ENCODE measurements at regions not wholly inside any gene's neighbourhood (a gene's known extent, or its start where the extent isn't known, plus 50 kb on each side); places are given as distances from the start of the nearest gene placed in this dataset.
"Not testable (repeated sequence)": the region's sequence is repeated elsewhere in the genome, so short reads cannot be mapped to it uniquely, and the experiment has no call there.

DNA sequence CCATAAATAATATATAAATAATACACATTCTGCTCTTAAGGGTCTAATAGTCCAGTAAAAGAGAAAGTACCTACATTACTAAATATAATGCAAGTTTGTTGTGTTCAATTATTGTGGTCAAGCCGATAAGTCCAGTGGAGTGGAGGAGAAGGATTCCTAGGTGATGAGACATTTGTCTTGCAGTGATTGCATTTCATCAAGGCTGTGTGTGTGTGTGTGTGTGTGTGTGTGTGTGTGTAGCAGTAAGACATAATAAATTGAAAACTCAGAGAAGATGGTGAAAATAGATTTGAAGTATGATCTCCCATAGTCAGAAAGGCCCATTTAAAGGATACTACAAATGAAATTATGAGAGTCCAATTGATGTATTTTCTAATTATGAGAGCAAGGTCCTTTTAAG is 192.5 kb upstream of the SEMA3C start:
- peak; percentile 5 for DNase-seq

DNA sequence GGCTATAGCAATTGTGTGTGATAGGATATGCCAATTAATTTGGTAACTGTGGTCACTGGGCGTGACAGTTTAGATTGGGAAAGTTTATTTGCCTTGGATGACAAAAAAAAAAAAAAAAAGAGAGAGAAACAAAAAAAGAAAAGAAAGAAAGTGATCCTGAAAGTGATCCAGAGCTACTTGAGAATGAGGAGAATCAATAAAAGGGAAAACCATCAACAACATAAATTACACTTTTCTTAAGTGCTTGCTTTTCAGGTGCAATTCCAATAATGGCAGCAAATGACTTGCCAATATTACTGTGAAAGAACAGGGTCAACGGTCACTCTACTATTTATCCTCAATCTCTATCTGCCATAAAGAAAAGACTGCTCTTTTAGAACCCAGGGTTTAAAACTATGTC is 191.8 kb upstream of the SEMA3C start:
- DNase-seq: no peak

DNA sequence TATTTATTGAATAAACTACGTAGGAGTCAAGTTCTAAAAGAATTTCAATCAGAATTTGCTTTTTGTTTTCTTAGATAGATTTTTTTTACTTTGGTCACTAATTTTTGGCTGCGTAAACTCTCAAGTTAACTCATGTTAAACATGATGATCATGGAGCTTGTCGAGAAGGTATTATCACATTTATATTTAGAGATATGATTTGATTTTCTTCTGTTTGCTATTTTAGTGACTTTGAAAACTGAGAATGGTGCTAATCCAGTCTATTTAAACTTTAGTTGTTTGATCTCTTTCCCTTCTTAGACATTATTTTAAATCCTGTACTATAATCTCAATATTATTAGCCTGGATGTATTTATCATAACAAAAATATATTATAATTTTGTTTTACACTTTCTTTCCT is 179.4 kb upstream of the SEMA3C start:
- DNase-seq: no peak

DNA sequence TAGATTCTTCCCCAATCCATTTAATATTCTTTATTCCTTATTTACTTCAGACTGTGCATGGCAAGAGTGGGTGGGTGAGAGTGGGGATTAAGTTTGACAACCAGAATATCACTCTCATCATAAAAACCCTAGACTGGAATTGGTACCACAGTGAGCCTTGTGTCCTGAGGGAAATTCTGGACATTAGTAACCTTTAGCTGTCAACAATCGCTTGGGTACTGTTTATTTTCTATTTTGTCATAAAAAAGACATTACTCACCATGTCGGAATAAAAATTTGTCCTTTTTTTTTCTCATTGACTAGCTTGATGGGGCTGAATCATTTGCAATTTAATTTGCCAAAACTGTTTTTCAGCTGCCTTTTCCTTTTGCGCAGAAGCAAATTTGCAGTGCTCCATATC is 176.1 kb upstream of the SEMA3C start:
- no peak for DNase-seq

DNA sequence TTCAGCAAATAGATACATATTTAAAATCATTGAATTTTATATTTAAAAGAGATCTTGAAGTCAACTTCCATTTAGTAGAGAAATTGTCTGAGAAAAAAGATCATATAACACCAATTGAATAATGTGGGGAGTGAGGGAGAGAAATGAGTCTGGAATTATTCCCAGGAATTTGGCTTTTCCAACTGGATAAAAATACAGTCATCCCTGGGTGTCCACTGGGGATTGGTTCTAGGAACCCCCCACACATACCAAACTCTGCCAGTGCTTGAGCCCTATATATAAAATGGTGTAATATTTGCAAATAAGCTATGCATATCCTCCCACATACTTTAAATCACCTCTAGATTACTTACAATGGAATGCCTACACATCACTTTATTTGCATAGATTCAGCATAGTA is 162.8 kb upstream of the SEMA3C start:
- DNase-seq: no peak

DNA sequence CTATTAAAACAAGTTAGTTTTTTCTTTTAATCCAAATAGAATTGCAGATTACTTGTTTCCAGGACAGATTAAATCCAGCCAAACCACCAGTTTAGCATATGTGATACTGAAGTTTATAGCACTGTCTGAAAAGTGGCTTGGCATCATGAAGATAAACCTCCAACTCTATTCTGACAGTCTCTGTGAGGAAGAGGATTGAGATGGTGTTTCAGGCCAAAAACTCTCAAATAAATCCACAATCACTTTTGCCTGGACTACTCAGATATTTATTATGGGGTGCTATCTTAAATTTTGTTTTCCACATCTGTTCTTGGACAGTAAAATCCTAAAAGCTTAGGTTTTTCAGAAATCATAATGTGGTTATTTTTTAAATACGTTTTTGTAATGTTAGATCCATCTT is 161.7 kb upstream of the SEMA3C start:
- DNase-seq: no peak

DNA sequence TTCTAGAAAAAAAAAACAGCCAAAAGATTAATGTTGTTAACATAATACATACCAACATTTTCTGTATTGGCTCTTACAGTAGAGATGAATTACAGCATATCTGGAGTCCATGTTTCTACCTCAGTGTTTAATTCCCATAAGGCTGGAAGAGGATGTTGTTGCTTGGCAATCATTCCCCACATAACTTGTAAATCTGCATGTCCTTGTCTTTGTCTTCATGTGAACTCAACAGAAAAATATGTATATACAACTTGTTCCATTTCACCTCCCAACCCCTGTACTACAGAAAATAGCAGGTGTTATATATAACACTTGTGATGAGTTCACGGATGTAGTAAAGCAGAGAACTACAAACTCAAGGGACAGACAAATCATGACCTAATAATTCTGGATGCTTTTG is 160.9 kb upstream of the SEMA3C start:
- no peak for DNase-seq

DNA sequence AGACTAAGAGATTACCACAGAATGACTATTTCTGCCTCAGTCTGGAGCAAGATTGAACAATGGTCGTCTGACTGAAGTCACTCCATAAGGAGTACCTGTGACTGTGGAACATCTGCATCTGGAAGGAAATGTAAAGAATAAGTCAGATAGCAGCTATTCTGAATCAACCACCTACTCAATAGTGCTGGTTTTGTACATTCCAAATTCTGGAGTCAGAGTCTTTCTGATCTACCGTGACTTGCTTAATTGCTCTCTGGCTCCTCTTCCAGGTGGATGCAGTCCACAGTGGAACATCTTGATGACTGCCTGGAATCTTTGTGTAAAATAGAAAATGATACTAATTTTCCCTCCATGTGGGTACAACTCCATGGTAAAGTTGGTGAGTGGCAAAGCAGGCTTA is 156.3 kb upstream of the SEMA3C start:
- DNase-seq: no peak

DNA sequence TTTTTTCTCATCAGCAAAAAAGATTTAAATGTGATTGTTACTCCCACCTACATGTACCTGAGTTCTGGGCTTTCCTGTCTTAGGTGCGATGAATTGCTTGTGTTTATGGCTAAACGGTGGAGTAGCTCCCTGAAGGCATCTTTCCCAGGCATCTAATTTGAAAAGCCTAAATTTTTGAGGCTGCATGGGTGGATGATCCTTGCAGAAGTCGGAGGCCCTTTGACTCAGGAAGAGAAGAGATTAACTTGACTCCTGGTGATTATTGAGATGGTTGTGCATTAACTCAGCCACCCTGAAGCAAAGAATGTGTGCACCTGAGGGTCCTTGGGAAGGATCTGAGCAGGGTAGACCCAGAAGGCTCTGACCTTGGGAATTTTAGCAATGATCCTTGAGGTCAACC is 155.6 kb upstream of the SEMA3C start:
- no peak for DNase-seq

DNA sequence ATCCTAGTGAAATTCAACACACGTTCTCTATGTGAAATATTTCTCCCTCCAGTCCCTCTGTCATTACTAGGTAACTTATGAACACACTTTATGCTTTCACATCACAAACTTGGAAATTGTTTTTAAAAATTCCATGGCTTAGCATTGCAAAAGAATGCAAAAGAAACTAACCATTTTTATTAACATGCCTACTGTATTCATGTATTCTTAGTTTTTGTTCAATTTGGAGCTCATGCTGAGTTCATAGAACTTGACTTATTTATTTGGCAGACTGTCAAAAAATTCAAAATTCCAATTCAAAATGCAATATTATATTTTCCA is 155.0 kb upstream of the SEMA3C start:
- no peak for DNase-seq

DNA sequence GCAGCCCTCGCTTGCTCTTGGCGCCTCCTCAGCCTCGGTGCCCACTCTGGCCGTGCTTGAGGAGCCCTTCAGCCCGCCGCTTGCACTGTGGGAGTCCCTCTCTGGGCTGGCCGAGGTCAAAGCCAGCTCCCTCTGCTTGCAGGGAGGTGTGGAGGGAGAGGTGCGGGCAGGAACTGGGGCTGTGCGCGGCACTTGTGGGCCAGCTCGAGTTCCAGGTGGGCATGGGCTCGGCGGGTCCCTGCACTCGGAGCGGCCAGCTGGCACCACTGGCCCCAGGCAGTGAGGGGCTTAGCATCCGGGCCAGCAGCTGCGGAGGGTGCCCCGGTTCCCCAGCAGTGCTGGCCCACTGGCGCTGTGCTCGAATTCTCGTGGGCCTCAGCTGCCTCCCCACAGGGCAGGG is 152.1 kb upstream of the SEMA3C start:
- DNase-seq: no peak

DNA sequence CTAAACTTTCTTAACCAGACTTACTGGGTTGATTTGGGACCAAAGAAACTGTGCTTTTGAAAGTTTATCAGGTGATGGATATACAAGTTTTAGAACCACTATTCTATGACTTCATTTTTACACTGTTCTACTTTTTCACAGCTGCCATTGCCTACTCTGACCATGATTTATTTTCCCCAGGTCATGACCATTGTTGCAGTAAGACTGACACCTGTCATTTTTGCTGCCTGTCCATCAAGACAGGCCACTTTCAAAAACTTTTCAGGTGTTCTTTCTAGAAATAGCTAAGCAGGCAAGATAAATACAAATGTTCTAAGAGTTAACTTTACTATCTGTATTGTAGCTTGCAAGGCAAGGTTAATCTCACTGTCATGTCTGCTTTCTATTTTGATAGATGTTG is 147.9 kb upstream of the SEMA3C start:
- DNase-seq: no peak

DNA sequence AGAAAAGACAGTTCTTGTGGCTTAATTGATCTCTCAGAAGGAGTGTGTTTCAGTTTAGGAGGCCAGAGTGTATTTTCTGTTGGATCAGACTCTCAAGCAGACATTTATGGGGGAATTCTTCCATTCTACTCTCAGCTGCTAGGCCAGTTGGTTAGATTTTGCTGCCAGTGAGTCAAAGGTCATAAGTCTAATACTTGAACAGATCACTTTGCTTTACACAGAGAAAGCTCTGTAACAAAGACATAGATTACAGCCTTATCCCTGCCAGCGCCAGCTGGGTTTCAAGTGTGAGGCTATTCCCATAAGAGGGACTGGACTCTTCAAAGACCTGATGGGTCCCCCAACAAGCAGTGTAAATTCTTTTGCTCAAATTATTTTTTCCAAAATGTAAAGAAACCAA is 145.6 kb upstream of the SEMA3C start:
- no peak for DNase-seq

DNA sequence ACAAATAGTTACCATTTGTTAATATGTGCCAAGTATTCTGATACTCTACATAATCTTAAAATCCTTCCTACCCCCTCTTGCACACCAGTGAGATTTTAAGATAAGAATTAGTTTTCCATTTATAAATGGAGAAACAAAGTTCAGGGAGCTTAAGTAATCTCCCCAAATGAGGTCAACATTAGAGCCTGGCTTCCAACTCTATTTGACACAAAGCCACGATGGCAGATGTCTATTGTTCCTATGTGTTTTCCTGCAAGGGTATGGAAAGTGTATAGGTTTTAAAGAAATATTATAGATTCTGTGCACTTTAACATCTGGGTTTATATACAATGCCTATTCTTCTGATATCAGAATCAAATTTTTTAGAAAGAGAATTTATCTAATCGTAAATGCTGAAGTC is 143.9 kb upstream of the SEMA3C start:
- DNase-seq: no peak

DNA sequence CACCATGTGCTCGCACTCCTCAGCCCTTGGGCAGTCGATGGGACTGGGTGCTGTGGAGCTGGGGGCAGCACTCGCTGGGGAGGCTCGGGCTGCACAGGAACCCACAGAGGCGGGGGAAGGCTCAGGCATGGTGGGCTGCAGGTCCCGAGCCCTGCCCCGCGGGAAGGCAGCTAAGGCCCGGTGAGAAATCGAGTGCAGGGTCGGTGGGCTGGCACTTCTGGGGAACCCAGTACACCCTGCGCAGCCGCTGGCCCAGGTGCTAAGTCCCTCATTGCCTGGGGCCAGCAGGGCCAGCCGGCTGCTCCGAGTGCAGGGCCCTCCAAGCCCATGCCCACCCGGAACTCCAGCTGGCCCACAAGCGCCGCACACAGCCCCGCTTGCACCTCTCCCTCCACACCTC is 138.6 kb upstream of the SEMA3C start:
- not testable (repeated sequence) for DNase-seq

DNA sequence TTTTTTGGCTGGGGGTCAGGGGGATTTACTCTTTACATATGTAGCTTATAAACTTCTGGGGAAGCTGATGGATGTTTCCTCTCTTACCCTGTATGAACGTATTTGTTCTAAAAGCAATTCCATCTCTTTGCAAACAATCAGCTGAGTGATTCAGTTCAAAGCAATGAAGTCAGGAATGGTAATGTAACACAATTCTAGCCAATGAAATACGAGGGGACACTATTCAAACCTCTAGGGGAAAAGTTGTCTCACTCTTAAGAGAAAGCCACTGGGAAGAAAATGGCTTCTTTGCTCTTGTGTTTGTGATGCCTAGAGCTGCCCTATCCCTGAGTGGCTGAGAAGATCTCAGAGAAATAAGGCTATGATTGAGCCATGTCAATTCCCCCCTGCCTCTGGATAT is 134.8 kb upstream of the SEMA3C start:
- no peak for DNase-seq

DNA sequence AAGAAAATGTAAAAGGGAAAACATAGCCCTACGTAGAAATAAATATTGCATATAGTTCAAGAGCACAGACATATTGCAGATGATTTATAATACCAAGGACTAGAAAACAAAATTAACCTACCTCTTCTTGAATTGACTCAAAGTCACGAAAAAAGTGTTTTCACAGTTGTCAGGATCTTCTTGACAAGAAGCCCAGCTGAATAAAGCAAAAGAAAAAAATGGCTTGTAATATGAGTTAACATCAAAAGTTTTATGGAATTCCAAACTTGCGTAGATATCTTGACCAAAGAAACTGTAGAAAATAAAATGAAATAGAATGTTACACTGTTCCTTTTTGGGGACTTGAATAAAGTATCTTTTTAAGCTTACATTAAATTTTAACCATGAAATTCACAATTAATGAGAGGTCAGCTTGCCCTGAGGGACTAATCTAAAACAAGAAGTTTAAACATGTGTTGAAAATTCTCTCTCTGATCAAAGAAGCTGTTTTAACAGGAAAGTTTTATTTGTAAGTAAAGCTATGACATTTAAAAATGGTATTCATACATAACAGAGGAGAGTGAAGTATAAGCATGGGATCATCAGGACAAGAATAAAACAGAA is 133.1 kb upstream of the SEMA3C start:
- no peak for DNase-seq

DNA sequence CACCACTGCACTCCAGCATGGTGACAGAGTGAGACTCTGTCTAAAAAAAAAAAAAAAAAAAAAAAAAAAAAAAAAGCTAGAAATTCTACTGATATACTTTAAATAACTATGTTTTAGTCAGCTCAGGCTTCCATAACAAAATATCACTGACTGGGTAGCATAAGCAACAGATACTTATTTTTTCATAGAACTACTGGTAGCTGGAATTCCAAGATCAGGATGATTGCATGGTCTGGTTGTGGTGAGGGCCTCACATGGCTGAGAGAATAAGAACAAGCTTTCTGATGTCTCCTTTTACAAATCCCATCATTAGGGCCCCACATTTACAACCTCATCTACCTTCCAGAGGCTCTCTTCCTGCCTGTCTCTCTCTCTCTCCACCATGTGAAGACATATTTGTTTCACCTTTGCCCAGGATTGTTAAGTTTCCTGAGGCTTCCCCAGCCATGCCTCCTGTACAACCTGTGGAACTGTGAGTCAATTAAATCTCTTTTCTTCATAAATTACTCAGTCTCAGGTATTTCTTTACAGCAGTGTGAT is 126.7 kb upstream of the SEMA3C start:
- DNase-seq: no peak

DNA sequence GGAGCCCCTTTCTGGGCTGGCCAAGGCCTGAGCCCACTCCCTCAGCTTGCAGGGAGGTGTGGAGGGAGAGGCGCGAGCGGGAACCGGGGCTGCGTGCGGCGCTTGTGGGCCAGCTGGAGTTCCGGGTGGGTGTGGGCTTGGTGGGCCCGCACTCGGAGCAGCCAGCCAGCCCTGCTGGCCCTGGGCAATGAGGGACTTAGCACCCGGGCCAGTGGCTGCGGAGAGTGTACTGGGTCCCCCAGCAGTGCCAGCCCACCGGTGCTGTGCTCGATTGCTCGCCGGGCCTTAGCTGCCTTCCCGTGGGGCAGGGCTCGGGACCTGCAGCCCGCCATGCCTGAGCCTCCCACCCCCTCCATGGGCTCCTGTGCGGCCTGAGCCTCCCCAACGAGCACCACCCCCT is 123.8 kb upstream of the SEMA3C start:
- not testable (repeated sequence) for DNase-seq

DNA sequence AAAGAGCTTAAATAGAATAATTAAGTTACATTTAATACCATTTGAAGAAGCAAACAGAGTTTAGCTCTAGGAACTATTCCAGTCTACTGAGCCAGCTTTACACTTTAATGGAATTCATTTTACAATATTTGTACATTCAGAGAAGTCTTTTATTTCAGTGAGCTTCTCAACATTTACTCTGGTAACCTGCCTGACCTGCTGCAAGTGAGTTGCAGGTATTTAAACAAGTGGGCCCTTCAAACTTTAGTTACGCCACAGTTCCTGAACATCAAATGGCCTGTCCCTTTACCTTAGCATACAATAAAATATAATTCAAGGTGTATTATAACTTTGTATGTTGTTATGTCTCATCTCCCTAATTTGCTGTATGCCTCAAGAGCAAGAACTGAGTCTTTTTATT is 121.6 kb upstream of the SEMA3C start:
- no peak for DNase-seq

DNA sequence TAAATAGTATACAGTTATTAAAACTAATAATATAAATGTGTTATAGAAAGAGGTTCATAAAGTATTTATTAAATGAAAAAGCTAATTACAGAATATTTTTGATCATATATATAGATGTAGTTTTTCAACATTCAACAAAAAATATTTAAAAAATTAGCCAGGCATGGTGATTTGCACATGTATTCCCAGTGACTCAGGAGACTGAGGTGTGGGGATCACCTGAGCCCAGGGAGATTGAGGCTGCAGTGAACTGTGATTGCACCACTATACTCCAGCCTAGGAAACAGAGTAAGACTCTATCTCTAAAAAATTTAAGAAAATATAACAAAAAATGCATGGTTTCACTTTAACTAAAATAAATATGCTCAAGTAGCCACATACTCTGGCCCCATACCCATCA is 118.0 kb upstream of the SEMA3C start:
- DNase-seq: no peak

DNA sequence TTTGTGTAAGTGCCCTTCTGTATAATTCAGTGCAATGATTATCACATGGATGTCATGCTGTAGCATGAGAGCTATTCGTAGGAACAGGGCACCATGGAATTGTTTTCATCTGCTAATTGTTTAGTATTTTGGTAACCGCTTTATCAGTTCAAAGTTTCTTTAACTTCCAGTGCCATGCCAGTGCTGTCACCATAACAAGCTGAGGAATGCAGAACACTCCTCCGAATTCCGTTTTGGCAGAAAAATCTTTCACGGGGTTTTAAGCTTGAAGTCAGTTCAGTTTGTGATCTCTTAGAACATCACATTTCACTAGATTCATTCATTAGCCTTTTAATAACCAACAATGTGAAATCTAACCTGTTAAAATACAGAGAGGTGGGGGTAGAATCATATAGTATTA is 117.2 kb upstream of the SEMA3C start:
- no peak for DNase-seq

DNA sequence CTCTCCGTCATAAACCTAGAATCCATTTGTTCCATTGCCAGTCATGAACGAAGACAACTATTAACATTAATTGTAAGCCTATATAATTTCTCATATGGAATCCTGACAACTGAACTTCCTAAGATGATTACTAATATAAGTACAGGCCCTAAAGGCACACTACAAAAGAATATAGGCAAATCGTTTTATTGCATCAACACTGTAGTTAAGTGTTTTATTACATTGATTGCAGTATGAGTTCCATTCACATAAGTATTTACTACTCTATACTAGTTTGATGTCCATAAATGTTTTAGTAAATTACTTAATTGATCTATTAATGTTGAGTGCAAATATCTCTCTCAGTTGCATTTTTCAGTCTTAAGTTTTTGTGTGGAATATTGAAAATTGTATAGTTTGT is 113.1 kb upstream of the SEMA3C start:
- no peak for DNase-seq

DNA sequence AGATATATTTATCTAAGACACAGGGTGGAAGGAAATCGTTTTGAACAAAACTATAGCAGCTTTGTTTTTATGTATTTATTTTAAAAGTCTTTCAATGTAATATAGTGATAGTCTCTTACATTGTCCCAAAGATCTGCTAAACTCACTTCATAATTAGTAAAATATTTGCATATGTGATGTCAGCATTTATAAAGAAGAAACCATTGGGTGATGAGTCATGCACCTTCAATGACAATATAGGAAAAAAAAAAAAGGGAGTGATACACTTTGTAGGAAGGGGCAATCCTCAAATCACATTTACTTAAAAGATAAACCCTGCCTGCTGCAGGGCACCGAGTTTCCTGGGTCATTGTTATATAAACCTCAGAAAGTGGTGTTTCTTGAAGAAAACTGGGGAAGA is 112.4 kb upstream of the SEMA3C start:
- DNase-seq: no peak

DNA sequence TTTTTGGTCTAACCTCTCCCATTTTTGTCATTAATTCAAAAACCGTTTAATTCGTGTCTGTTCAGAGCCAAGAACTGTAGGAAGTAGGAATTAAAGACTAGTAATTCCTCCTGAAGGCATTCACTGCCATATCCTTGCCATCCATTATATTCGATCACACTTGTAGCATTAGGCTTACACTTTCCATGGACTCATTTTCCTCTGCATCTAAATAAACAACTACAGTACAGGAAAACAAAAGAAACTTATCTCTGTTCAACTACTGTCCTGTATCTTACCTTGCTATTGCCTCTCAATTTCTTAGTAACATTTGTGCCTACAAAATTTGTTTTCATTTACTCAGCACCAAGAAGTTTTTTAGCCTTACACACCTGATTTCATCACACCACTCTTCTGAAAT is 111.6 kb upstream of the SEMA3C start:
- DNase-seq: no peak

DNA sequence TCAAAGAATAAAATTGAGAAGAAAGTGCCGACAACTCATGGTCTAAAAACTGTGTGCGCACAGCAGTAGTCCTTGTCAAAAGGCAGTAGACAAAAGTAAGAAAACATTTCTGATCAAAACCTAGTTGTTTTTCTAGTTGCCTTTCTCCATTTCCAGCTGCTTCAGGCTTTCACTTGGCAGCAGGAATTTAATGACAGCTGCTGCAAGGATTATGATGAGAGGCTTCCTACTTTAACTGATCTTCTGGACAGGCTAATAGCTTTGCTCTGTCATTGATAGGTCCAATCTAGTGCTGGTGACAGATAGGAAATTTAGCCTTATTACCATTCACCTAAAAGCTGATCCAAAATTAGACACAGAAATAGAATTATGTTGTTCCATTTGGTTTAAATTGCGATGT is 110.7 kb upstream of the SEMA3C start:
- no peak for DNase-seq

All from T1000 (cell line).